ENCODE measurements at regions not wholly inside any gene's neighbourhood (a gene's known extent, or its start where the extent isn't known, plus 50 kb on each side); places are given as distances from the start of the nearest gene placed in this dataset.

GRCh38 chr19:29267701-29268100 is 54.8 kb upstream of the UQCRFS1 start:
- no peak overlapping the region for H4K8ac ChIP-seq (ENCODE audit: extremely low read depth, insufficient read depth, low read length)
- H3K4me3 ChIP-seq (ENCODE audit: extremely low read depth in 1 of 4, insufficient read depth in 2 of 4, low read depth in 3 of 4, low read length in 4 of 4), result no peak overlapping the region
- 0 out of 4 replicates have a peak, but pooled peaks cover 0 to 3% of the 10 kb centered on the region in 2 experiments for H3K9me3 ChIP-seq (ENCODE audit: insufficient read depth in 2 of 2, low read depth in 1 of 2, low read length in 1 of 2)
- peaks cover 0 to 6% (median 1%) of the 10 kb centered on the region in 4 experiments; a peak in 4 of 7 replicates for H3K4me1 ChIP-seq (replicated peaks in 1 of 4; ENCODE audit: control insufficient read depth in 3 of 4, insufficient read depth in 4 of 4, low read length in 3 of 4)
- POLR2A ChIA-PET (ENCODE audit: partially characterized antibody), result no interaction called here
- WGBS, 2 experiments (ENCODE audit: extremely low coverage in 1 of 2, insufficient coverage in 1 of 2, insufficient read length in 1 of 2, insufficient replicate concordance in 2 of 2, low coverage in 1 of 2, low lambda C conversion rate in 2 of 2, missing lambda C conversion rate in 1 of 2), result 81% methylated on average over 8 of the region's 8 CpGs; no CpG with 5 or more reads in 1 of the 2 experiments
- no peak overlapping the region for H2BK5ac ChIP-seq (ENCODE audit: low read depth, low read length)
- H3K56ac ChIP-seq (replicated peaks; ENCODE audit: insufficient read length, low read depth, low read length), result no peak overlapping the region
- no peak overlapping the region for H3K9ac ChIP-seq (replicated peaks in 1 of 4; ENCODE audit: extremely low read depth in 1 of 4, low read depth in 3 of 4, low read length in 3 of 4)
- H3K18ac ChIP-seq (ENCODE audit: extremely low read depth, low read length), result no peak overlapping the region
- no peaks in the 10 kb centered on the region for H3K79me2 ChIP-seq (ENCODE audit: control insufficient read depth in 1 of 2, insufficient read depth in 2 of 2, low read length in 2 of 2)
- H2BK12ac ChIP-seq (ENCODE audit: low read depth, low read length), result no peak overlapping the region
- H4K5ac ChIP-seq (ENCODE audit: insufficient read length, low read depth, low read length), result no peak overlapping the region
- no peak for DNase-seq (ENCODE audit: low read depth in 1 of 2, low spot score in 2 of 2)
- no peak overlapping the region for H2BK120ac ChIP-seq (replicated peaks; ENCODE audit: low read depth, low read length)
- H4K20me1 ChIP-seq (replicated peaks in 1 of 2; ENCODE audit: control insufficient read depth in 1 of 2, insufficient read depth in 2 of 2, low read length in 2 of 2), result no peaks in the 10 kb centered on the region
- 0 out of 8 replicates have a peak, but pooled peaks cover 0 to 2% (median 0%) of the 10 kb centered on the region in 4 experiments for H3K36me3 ChIP-seq (ENCODE audit: control insufficient read depth in 2 of 4, insufficient read depth in 4 of 4, low read length in 3 of 4)
- no peak overlapping the region for H4K91ac ChIP-seq (replicated peaks; ENCODE audit: insufficient read length, low read length)
- FAIRE-seq, result no peak
- H3K4ac ChIP-seq (replicated peaks; ENCODE audit: insufficient read length, low read depth, low read length), result no peak overlapping the region
- no peak for TF ChIP-seq CBX8 (IDR thresholded peaks at IDR 0.05; ENCODE audit: borderline replicate concordance, low read depth, low read length)
- no peak for TF ChIP-seq ASH2L (IDR thresholded peaks at IDR 0.05; ENCODE audit: low read length)
- TF ChIP-seq BCL11A (IDR thresholded peaks at IDR 0.05; ENCODE audit: low read depth in 2 of 2, low read length in 2 of 2), result no peak
- TF ChIP-seq YY1 (IDR thresholded peaks at IDR 0.05; ENCODE audit: low read depth, low read length), result no peak
- no peak for TF ChIP-seq RAD21 (IDR thresholded peaks at IDR 0.05 in 1 of 2, conservative IDR thresholded peaks at IDR 0.05 in 1 of 2; ENCODE audit: low read depth in 2 of 2, low read length in 2 of 2)
- no peak for TF ChIP-seq KDM5A (IDR thresholded peaks at IDR 0.05; ENCODE audit: low read length)
- no peak for TF ChIP-seq SP1 (IDR thresholded peaks at IDR 0.05; ENCODE audit: low read depth, low read length)
- no peak for TF ChIP-seq SRF (IDR thresholded peaks at IDR 0.05; ENCODE audit: low read depth, low read length)
- TF ChIP-seq, protein P1, sequence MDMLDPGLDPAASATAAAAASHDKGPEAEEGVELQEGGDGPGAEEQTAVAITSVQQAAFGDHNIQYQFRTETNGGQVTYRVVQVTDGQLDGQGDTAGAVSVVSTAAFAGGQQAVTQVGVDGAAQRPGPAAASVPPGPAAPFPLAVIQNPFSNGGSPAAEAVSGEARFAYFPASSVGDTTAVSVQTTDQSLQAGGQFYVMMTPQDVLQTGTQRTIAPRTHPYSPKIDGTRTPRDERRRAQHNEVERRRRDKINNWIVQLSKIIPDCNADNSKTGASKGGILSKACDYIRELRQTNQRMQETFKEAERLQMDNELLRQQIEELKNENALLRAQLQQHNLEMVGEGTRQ (IDR thresholded peaks at IDR 0.05; ENCODE audit: low read length), result no peak
- no peak for TF ChIP-seq KDM4A (IDR thresholded peaks at IDR 0.05; ENCODE audit: low read depth, low read length, severe bottlenecking)
- TF ChIP-seq TCF12 (IDR thresholded peaks at IDR 0.05; ENCODE audit: low read depth, low read length), result no peak
- TF ChIP-seq EP300 (IDR thresholded peaks at IDR 0.05; ENCODE audit: borderline replicate concordance in 1 of 2, low read depth in 2 of 2, low read length in 2 of 2), result no peak
- TF ChIP-seq CREB1 (IDR thresholded peaks at IDR 0.05), result no peak
- no peak for TF ChIP-seq SIX5 (IDR thresholded peaks at IDR 0.05; ENCODE audit: low read depth, low read length)
- no peak overlapping the region for H2BK15ac ChIP-seq (ENCODE audit: low read length)
- H3K14ac ChIP-seq (ENCODE audit: insufficient read length), result no peak overlapping the region
- no peak overlapping the region for H2AFZ ChIP-seq (ENCODE audit: low read length)
- H3K27me3 ChIP-seq (replicated peaks in 1 of 4; ENCODE audit: control insufficient read depth in 3 of 4, extremely low read depth in 1 of 4, insufficient read depth in 3 of 4, low read length in 3 of 4), result no peaks in the 10 kb centered on the region; a peak in 3 of 7 replicates
- H3K79me1 ChIP-seq (ENCODE audit: low read depth, low read length), result no peaks in the 10 kb centered on the region
- no peak overlapping the region for H2AK5ac ChIP-seq (ENCODE audit: low read depth, low read length)
- H3K27ac ChIP-seq (ENCODE audit: low read depth, low read length), result no peak overlapping the region
- no peak overlapping the region for H3K4me2 ChIP-seq (ENCODE audit: insufficient read depth in 1 of 2, low read depth in 2 of 2, low read length in 2 of 2)
- H3K23ac ChIP-seq (ENCODE audit: insufficient read length), result no peak overlapping the region
- no peaks in the 10 kb centered on the region for H3K23me2 ChIP-seq (ENCODE audit: low read depth, low read length)
- CTCF ChIA-PET (ENCODE audit: partially characterized antibody), result interaction anchor here (1.0 to 2.6 kb wide), 5 partner anchors 9 to 256 kb away, joined by 3 to 8 read pairs (median 7); no protein-coding TSS in a partner anchor
- no peak overlapping the region for H2BK20ac ChIP-seq (ENCODE audit: low read length)
